Mesothelial cell of epicardium (in vitro differentiated cells): ENCODE measurements at regions not wholly inside any gene's neighbourhood (a gene's known extent, or its start where the extent isn't known, plus 50 kb on each side); places are given as distances from the start of the nearest gene placed in this dataset.

Experiments
- DNase-seq, 2 experiments: peaks; one replicate each; pipeline ENCODE4 v3.0.0; 2021; ENCODE audit warnings: low spot score in 2 of 2; ENCODE audit not compliant: unreplicated experiment in 2 of 2
- H3K27ac Mint-ChIP-seq: 2 replicates; pipeline ENCODE4 v1.8.0; 2021; ENCODE audit warnings: mixed read lengths
- H3K27me3 Mint-ChIP-seq: 2 replicates; pipeline ENCODE4 v1.8.0; 2021; ENCODE audit warnings: low read depth, mixed read lengths
- H3K36me3 Mint-ChIP-seq: 2 replicates; pipeline ENCODE4 v1.8.0; 2021; ENCODE audit warnings: mixed read lengths
- H3K4me1 Mint-ChIP-seq: 2 replicates; pipeline ENCODE4 v1.8.0; 2021; ENCODE audit warnings: mixed read lengths
- H3K4me3 Mint-ChIP-seq: 2 replicates; pipeline ENCODE4 v1.8.0; 2021; ENCODE audit warnings: mild to moderate bottlenecking, moderate library complexity, mixed read lengths
- H3K9me3 Mint-ChIP-seq: 2 replicates; pipeline ENCODE4 v1.8.0; 2021; ENCODE audit warnings: mixed read lengths
- CTCF ChIP-seq: fragments of 200-600 bp; sonication (generic); IDR thresholded peaks from one replicate; pipeline ENCODE4 v1.5.0; 2021; ENCODE audit warnings: antibody characterized with exemption; ENCODE audit not compliant: unreplicated experiment

DNA sequence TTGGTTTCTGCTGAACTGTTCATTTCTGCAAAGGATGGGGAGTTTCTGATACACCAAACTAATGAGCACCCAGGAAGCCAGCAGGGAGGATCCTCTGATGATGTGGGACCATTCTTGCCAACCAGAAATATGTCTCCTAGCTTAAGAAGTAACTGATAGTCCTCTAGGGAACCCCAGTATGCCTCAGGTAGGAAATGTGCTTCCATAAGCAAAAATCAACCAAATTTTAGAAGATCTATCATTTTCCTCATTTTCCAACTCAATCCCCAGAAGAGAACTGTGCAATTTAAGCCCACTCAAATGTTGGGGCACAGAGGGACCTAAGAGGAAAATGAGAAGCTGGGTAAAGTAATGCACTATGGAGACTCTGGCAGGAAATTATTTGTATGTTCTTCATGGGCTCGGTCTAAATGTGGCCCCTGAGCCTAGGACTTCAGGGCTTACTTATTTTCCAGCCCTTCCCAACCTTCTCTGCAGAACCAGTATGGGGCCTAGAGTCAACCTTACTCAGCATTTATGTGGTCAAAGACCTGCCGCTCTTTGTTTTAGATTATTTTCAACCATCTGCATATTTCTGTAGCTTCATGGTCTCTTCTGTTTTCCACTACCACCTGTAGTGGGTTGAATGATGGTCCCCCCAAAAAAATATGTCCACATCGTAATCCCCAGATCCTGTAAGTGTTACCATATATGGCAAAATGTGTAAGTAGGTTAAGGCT lies 359.8 kb upstream of the CDH4 start:
- DNase-seq, result no peak
- TF ChIP-seq CTCF, result no peak
- Mint-ChIP-seq H3K4me1 (no peaks in the 10 kb centered on the region), H3K36me3 (no peaks in the 10 kb centered on the region), H3K4me3 (no peak overlapping the region), H3K27ac (no peak overlapping the region), H3K27me3 (no peaks in the 10 kb centered on the region), H3K9me3 (peaks cover 4% of the 10 kb centered on the region)

- peaks cover 4% of the 10 kb centered on the region for H3K9me3 Mint-ChIP-seq
- H3K27me3 Mint-ChIP-seq, result no peaks in the 10 kb centered on the region
- DNase-seq, result no peak
- H3K36me3 Mint-ChIP-seq, result no peaks in the 10 kb centered on the region
- no peak overlapping the region for H3K27ac Mint-ChIP-seq
- no peak overlapping the region for H3K4me3 Mint-ChIP-seq
- TF ChIP-seq CTCF, result no peak
- no peaks in the 10 kb centered on the region for H3K4me1 Mint-ChIP-seq
Observed at GRCh38 chr20:60894091-60894490, 358.0 kb upstream of the CDH4 start.

DNA sequence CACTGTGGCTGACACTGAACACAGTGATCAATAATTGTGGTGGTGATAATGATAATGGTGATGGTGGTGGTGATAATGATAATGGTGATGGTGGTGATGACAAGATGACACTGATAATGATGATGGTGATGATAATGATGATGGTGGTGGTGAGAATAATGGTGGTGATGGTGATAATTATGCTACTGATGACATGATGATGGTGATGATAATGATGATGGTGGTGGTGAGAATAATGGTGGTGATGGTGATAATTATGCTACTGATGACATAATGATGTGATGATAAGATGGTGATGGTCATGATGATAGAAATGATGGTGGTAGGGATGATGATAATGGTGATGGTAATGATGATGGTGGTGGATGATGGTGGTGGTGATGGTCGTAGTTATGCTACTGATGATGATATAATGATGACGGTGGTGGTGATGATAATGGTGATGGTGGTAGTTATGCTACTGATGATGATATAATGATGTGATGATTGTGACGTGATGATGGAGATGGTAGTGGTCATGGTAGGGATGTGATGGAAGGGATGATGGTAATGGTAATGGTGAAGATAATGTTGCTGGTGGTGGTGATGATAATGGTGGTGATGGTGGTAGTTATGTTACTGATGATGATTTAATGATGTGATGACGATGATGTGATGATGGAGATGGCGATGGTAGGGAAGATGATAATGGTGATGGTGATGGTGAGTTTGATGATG lies 356.5 kb upstream of the CDH4 start:
- Mint-ChIP-seq H3K9me3 (peaks cover 4% of the 10 kb centered on the region), H3K4me3 (no peak overlapping the region), H3K36me3 (no peaks in the 10 kb centered on the region), H3K4me1 (no peaks in the 10 kb centered on the region), H3K27ac (no peak overlapping the region), H3K27me3 (no peaks in the 10 kb centered on the region)
- no peak for TF ChIP-seq CTCF
- DNase-seq, result no peak

GRCh38 chr20:60897976-60898375 lies 354.1 kb upstream of the CDH4 start:
- no peaks in the 10 kb centered on the region for H3K36me3 Mint-ChIP-seq
- TF ChIP-seq CTCF, result no peak
- peaks cover 15% of the 10 kb centered on the region for H3K9me3 Mint-ChIP-seq
- no peak overlapping the region for H3K4me3 Mint-ChIP-seq
- H3K27ac Mint-ChIP-seq, result no peak overlapping the region
- no peak for DNase-seq
- no peaks in the 10 kb centered on the region for H3K4me1 Mint-ChIP-seq
- no peaks in the 10 kb centered on the region for H3K27me3 Mint-ChIP-seq

GRCh38 chr20:60899320-60899719 lies 352.7 kb upstream of the CDH4 start:
- Mint-ChIP-seq H3K27ac (no peak overlapping the region), H3K4me3 (no peak overlapping the region), H3K36me3 (no peaks in the 10 kb centered on the region), H3K9me3 (peaks cover 15% of the 10 kb centered on the region), H3K4me1 (no peaks in the 10 kb centered on the region), H3K27me3 (no peaks in the 10 kb centered on the region)
- TF ChIP-seq CTCF, result no peak
- no peak for DNase-seq
